Heart left ventricle (tissue), 13 donors: ENCODE measurements at regions not wholly inside any gene's neighbourhood (a gene's known extent, or its start where the extent isn't known, plus 50 kb on each side); places are given as distances from the start of the nearest gene placed in this dataset.

Source experiments
- POLR2A ChIP-seq, 2 donors: fragments of 450-650 bp; IDR thresholded peaks; one replicate each; pipeline ENCODE4 v1.6.1; 2017; ENCODE audit warnings: antibody characterized with exemption in 2 of 2, mild to moderate bottlenecking in 2 of 2, moderate library complexity in 2 of 2
- TF ChIP-seq, protein P1 (sequence below), 12 donors: fragments of 200-600 bp; sonication (generic) in 4 of 12; IDR thresholded peaks; one replicate each; pipeline versions ENCODE4 v1.5.0 to v1.8.0; 2018 to 2022; ENCODE audit warnings: antibody characterized with exemption in 12 of 12, mild to moderate bottlenecking in 5 of 12
- donor health status: ischemic (EF 13 %, LVEDD 7.1; RV severe dilation, severe dysfunction).
- donor health status: DM: no; HTN: yes; CAD: no.
- donor health status: DM: no; HTN: no; CAD: no.
- donor health status: ischemic (EF 25% LVEDD 6.9; RV normal size, moderate dysfunction).
- donor health status: ischemic (EF 25% LVEDD 5.7; RV mildly dilated, moderate dysfunction).
- donor health status: ischemic (EF 35%, LVEDD 5.7; RV mildly dilated, moderate dysfunction).
- donor health status: nonischemic (EF 11% LVEDD 7.7; RV severe dilation, severe dysfunction).
- donor health status: DM: yes; HTN: yes; CAD: no.
- donor health status: PGD.
- donor health status: ischemic (EF 29% LVEDD 5.4; RV normal size, mild dysfunction).
- donor health status: nonischemic (EF 23%, LVEDD 6.1; RV moderate dilation, normal function).

DNA sequence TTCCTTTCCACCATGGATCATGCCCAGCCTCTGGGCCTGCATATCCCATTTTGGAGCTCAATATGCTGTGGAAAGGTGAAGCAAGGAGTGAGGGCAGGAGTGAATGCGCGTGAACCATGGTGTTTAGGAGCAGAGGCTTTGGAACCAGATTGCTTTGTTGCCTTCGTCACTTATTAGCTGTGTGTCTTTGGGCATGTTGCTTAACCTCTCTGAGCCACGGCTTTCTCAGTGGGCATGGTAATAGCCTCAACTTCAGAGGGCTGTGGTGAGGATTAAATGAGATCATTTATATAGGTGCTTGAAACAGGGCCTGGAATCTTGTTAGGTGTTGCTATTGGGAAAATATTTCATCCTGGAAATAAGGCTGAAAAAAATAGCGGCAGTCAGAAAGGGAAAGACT, 129.7 kb downstream of the WNT7A start:
- TF ChIP-seq, protein P1, sequence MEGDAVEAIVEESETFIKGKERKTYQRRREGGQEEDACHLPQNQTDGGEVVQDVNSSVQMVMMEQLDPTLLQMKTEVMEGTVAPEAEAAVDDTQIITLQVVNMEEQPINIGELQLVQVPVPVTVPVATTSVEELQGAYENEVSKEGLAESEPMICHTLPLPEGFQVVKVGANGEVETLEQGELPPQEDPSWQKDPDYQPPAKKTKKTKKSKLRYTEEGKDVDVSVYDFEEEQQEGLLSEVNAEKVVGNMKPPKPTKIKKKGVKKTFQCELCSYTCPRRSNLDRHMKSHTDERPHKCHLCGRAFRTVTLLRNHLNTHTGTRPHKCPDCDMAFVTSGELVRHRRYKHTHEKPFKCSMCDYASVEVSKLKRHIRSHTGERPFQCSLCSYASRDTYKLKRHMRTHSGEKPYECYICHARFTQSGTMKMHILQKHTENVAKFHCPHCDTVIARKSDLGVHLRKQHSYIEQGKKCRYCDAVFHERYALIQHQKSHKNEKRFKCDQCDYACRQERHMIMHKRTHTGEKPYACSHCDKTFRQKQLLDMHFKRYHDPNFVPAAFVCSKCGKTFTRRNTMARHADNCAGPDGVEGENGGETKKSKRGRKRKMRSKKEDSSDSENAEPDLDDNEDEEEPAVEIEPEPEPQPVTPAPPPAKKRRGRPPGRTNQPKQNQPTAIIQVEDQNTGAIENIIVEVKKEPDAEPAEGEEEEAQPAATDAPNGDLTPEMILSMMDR (IDR thresholded peaks at IDR 0.05): no peak
- no peak for TF ChIP-seq POLR2A (IDR thresholded peaks at IDR 0.05)
